Jurkat, Clone E6-1 (cell line): ENCODE measurements at regions not wholly inside any gene's neighbourhood (a gene's known extent, or its start where the extent isn't known, plus 50 kb on each side); places are given as distances from the start of the nearest gene placed in this dataset.
"Not testable (repeated sequence)": the region's sequence is repeated elsewhere in the genome, so short reads cannot be mapped to it uniquely, and the experiment has no call there.

Experiments used
- DNase-seq: peaks from one replicate; pipeline ENCODE4 v3.0.0-alpha.2; 2011; ENCODE audit warnings: low read depth, low spot score
- H3K4me3 ChIP-seq: 2 replicates; pipeline ENCODE4 v1.5.1; 2011; ENCODE audit warnings: mild to moderate bottlenecking, low read length, control low read depth, moderate library complexity

DNA sequence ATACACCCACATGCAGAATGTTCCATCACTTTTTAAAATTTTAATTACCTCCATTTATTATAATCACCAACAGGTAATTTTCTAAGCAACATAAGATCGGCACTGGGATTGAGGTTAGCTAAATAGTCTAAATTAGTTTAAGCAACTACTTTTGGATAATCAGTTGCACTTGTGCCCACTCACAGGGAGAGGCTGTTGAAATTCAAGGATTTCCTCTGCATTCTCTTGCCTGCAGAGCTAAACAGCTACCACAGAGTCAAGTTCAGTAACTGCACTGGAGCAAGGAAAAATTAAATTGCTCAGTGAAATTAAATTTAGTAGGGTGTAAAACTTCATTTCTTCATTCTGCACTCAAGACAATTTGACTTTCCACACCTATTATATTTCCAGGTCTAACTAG lies 120.7 kb upstream of the CCDC28A start:
- H3K4me3 ChIP-seq, result no peak overlapping the region

GRCh38 chr6:138653435-138653834 lies 120.1 kb upstream of the CCDC28A start:
- DNase-seq, result no peak
- H3K4me3 ChIP-seq, result no peak overlapping the region

More for the DNA sequence above, 120.7 kb upstream of the CCDC28A start:
- DNase-seq, result no peak

DNA sequence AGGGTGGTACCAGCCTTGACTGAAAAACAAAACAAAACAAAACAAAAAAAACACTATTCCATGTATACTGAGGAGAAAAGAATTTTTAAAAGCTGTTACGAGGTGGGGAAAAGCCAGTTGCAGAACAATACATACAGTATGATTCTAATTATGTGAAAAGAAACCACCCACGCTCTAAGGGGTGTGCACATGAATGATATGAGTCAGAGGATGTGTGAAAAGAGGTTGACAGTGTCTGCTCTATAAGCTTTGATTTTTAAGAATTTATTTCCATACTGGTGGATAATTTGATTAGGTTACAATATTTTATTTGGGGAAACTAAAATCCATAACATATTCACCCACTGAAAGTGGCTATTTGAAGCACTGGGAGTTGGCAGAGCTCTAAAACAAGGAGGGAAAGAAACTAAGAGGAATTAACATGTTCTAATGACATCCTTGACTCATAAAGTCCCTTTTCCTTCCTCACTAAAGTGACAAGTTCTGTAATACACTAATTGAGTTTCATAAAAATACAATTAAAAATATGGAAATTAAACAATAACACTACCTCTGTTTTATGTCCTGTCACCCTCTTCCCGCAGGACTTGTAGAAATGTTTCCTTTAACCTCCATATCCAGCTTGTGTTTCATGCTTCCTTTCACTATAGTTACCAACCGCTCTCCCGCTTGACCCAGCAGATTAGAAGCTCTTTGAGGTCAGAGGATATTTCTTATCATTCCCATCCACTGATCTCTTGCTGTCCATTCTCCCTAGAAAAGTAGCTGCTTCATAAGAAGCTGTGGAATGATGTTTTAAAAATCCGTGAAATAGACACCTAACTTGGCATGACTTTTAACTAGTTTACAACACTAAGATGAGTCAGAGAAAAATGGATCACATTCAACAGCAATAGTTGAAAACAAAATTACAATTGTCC lies 118.6 kb upstream of the CCDC28A start:
- DNase-seq, result no peak
- no peak overlapping the region for H3K4me3 ChIP-seq

DNA sequence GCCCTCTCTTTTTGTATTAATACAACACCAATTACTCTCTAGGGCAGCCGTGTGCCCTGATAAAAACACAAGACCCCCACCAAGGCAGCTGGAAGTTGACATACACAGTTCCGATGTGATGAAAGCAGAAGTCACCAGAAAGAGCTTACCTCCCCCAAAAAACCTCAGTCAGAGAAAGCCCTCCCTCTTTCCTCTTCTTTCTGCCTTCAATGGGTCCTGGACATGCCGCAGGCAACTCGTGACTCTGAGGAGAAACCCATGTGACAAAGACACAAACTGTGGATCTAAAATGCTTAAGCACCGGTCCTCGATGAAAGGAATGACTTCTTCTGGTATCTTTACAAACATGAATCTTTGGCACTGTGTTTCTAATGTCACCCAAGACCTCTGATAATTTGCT lies 117.7 kb upstream of the CCDC28A start:
- no peak for DNase-seq
- H3K4me3 ChIP-seq, result no peak overlapping the region

GRCh38 chr6:138656364-138657064 lies 117.1 kb upstream of the CCDC28A start:
- no peak overlapping the region for H3K4me3 ChIP-seq
- no peak for DNase-seq

GRCh38 chr6:138657065-138657425 lies 116.5 kb upstream of the CCDC28A start:
- no peak for DNase-seq
- no peak overlapping the region for H3K4me3 ChIP-seq

- no peak for DNase-seq
- H3K4me3 ChIP-seq, result no peak overlapping the region
Measured at GRCh38 chr6:138659998-138660397, 113.6 kb upstream of the CCDC28A start.

DNA sequence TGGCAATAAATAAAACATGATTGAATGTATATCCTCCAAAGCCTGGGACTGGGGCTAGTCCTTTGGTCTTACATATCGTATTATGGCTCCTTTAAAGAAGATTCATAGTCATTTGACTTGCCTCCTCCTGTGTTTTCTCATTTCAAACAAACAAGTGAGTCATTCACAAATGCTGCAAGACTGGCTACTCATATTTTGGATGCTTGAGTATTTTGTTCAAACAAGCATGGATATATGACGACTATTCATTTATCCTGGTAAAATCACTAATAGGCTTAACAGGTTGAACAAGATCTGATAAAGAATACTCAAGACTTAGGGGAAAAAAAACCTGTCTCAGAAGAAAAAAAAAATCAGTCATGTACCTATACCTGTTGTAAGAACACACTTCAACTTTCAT lies 111.1 kb upstream of the CCDC28A start:
- no peak overlapping the region for H3K4me3 ChIP-seq
- no peak for DNase-seq

GRCh38 chr6:138663892-138664291 lies 109.7 kb upstream of the CCDC28A start:
- no peak for DNase-seq
- no peak overlapping the region for H3K4me3 ChIP-seq

GRCh38 chr6:138664745-138665144 lies 108.8 kb upstream of the CCDC28A start:
- no peak overlapping the region for H3K4me3 ChIP-seq
- DNase-seq, result no peak

DNA sequence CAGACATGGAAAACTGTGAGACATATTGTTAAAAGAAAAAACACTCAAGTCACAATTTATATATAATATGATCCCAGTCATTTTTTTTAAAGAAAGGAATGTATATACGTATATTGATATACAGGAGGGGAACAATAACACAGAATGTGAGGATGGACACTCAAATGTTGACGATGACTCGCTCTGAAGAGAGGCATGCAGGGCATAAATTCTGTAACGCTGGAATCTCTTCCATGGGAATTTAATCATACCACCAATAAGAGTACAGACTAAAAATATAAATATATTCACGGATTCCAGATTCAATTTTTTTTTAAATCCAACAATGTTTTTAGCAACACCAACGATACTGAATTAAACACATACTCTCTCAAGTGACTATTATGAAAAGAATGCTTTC lies 106.9 kb upstream of the CCDC28A start:
- DNase-seq, result no peak
- no peak overlapping the region for H3K4me3 ChIP-seq

- no peak for DNase-seq
- no peak overlapping the region for H3K4me3 ChIP-seq
Measured at GRCh38 chr6:138667408-138667807, 106.2 kb upstream of the CCDC28A start.

- DNase-seq, result no peak
Measured at GRCh38 chr6:138671351-138671750, 102.2 kb upstream of the CCDC28A start.

GRCh38 chr6:138673346-138674014 lies 100.1 kb upstream of the CCDC28A start:
- no peak overlapping the region for H3K4me3 ChIP-seq
- DNase-seq, result no peak

More at GRCh38 chr6:138671351-138671750, 102.2 kb upstream of the CCDC28A start:
- no peak overlapping the region for H3K4me3 ChIP-seq

DNA sequence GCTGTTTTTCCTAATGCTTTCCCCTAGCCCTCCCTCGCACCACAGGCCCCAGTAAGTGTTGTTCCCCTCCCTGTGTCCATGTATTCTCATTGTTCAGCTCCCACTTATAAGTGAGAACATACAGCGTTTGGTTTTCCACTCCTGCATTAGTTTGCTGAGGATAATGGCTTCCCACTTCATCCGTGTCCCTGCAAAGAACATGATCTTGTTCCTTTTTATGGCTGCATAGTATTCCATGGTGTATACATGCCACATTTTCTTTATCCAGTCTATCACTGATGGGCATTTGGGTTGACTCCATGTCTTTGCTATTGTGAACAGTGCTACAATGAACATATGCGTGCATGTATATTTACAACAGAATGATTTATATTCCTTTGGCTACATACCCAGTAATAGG lies 99.1 kb upstream of the CCDC28A start:
- not testable (repeated sequence) for H3K4me3 ChIP-seq, DNase-seq

GRCh38 chr6:138677538-138677937 lies 96.0 kb upstream of the CCDC28A start:
- no peak for DNase-seq
- H3K4me3 ChIP-seq, result no peak overlapping the region

DNA sequence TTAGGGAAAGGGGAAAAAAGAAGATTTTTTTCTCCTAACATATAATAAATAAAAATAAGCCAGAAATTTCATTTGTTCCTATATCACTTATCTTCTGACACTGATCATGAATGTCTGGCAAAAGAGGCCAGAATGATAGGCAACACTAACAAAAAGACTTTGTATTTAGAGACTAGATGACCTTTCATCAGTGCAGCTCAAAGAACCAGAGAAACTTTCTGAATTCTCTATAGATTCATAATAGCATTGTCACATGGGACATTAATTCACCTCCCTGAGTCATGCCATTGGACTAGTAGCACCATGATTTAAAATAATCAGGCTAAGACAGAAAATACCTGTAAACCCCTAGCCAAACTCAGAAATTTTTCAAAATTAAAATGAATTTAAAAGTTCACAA lies 95.4 kb upstream of the CCDC28A start:
- no peak for DNase-seq
- no peak overlapping the region for H3K4me3 ChIP-seq

DNA sequence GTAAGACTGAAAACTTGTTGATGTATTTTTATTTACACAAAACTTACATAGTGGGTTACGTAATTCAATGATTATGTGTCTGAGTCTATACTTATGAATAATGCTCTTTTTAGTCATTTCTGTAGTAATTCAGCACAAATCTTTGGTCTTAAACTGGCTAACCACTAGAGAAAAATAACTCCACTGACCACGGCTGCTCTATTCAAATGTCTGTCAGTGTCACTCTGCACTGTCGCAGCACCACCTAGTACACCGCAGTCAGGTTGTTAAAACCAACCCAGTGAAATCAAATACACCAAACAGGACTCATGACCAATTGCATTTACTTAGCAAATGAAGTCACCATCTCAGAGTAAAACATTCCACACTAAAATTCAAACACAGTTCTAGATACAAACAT lies 93.5 kb upstream of the CCDC28A start:
- H3K4me3 ChIP-seq, result no peak overlapping the region
- DNase-seq, result no peak

DNA sequence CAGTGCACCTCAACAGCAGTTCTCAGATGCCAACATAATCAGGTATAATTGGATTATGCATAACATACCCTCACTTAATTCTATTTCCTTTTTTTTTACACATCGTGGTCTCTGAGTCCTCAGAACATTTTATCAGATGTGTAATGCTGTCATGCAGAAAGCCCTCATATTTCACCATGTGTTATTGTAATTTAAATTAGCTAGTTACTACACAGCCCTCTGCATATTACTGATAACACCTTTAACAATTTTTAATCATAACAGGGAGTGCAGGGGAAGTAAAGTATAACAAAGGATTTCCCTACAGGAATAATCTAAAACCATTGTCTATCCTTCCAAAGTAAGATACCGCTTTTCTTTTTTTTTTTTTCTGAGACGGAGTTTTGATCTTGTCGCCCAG lies 91.9 kb upstream of the CCDC28A start:
- DNase-seq, result no peak

More for the DNA sequence above, 91.9 kb upstream of the CCDC28A start:
- H3K4me3 ChIP-seq, result no peak overlapping the region
